ENCODE measurements at regions not wholly inside any gene's neighbourhood (a gene's known extent, or its start where the extent isn't known, plus 50 kb on each side); places are given as distances from the start of the nearest gene placed in this dataset.

- TF ChIP-seq CTCF (IDR thresholded peaks at IDR 0.05), result no peak
- TF ChIP-seq EP300 (IDR thresholded peaks at IDR 0.05), result no peak
Observed at GRCh38 chr20:7214081-7214740, 446.7 kb downstream of the BMP2 start.

Data from sigmoid colon (tissue), 4 donors.